Natural killer cell treated with Interleukin-12 subunit alpha and Interleukin-12 subunit beta and Interleukin-15 and Interleukin-18, amount 100 ng/mL, for 72 hours (primary cell): ENCODE measurements at regions not wholly inside any gene's neighbourhood (a gene's known extent, or its start where the extent isn't known, plus 50 kb on each side); places are given as distances from the start of the nearest gene placed in this dataset.

Source experiments
- ATAC-seq, 2 donors: fragments of 150-1000 bp; cut with Tn5 transposase in 1 of 2; sonication (Bioruptor Pico), chemical (Tn5 transposase) in 1 of 2; 2 replicates each; pipeline ENCODE4 v1.10.0; 2021
- DNase-seq: peaks from one replicate; pipeline ENCODE4 v3.0.0; 2022; ENCODE audit warnings: low spot score
- H3K27ac Mint-ChIP-seq, 2 donors: 1 replicate in 1 of 2; 2 replicates in 1 of 2; pipeline ENCODE4 v1.8.0; 2022; ENCODE audit warnings: mixed read lengths in 2 of 2, mild to moderate bottlenecking in 1 of 2, moderate library complexity in 1 of 2
- H3K27me3 Mint-ChIP-seq, 2 donors: 1 replicate in 1 of 2; 2 replicates in 1 of 2; pipeline ENCODE4 v1.8.0; 2022; ENCODE audit warnings: mixed read lengths in 2 of 2
- H3K36me3 Mint-ChIP-seq: one replicate; pipeline ENCODE4 v1.8.0; 2022; ENCODE audit warnings: mixed read lengths
- H3K4me1 Mint-ChIP-seq, 2 donors: 1 replicate in 1 of 2; 2 replicates in 1 of 2; pipeline ENCODE4 v1.8.0; 2022; ENCODE audit warnings: low read depth in 2 of 2, mixed read lengths in 2 of 2, mild to moderate bottlenecking in 1 of 2
- H3K4me3 Mint-ChIP-seq: one replicate; pipeline ENCODE4 v1.8.0; 2022; ENCODE audit warnings: mixed read lengths
- H3K9me3 Mint-ChIP-seq: 2 replicates; pipeline ENCODE4 v1.8.0; 2022; ENCODE audit warnings: mixed read lengths

DNA sequence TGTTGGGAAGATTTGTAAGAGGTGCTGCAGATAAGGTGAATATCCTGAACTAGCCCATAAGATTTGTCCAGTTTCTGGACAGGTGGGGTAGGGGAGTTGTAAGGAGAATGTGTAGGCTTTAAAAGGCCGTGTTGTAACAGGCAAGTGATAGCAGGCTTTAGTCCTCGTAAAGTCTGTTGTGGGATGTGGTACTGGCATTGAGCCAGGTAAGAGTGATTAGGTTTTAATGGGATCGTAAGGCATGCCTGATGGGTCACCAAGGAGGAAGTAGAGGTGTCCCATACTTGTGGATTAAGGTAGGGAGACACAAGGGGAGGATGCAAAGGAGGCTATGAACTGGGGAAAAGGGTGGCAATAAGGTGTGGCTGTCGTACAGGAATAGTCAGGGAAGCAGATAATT is 256.9 kb upstream of the DKK2 start:
- no peaks in the 10 kb centered on the region for H3K4me1 Mint-ChIP-seq
- no peak overlapping the region for H3K4me3 Mint-ChIP-seq
- DNase-seq (no peak), ATAC-seq (no peak)
- H3K9me3 Mint-ChIP-seq: peaks cover 28% of the 10 kb centered on the region
- H3K36me3 Mint-ChIP-seq: peaks cover 7% of the 10 kb centered on the region
- no peaks in the 10 kb centered on the region for H3K27me3 Mint-ChIP-seq
- no peak overlapping the region for H3K27ac Mint-ChIP-seq

DNA sequence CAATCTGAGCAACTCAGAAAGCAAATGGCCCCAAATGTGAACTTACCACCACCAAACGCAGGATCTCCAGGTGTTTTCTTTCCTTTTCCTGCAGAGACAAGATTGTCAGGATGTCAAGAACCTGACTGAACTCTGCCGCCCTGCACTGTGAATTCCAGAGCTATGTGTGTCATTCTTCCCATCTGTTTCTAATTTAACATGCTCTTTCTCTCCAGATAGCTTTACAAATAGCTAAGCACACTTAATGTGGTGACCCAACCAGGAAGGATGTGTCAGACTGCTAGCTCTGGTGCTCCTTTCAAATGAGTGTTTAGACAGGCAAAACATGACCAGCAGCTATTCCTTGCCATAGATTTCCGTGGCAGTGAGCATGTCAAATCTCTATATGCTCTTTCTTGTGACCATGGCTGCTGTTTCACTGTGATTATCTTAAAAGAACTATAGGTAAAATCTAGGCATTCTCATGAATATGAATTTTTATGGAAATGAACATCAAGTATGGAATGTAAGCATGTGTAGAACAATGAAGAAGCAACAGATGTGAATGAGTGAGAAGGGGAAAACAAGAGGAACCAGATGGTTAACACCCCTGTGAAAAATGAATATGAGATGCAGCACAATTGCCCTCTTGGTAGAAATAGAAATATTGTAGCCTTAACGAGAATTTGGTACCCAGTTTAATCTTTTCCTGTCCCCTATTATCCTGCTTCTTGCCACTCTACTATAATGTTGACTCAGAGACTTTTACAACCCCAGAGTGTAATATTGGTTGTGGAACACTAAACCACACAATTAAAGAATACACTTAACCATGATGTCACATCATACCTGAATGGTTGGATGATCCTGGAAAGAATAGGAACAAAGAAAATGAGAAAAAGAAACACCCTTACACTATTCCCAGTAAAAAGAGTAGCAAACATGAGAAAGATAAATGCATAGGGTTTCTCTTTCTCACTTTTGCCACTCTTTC is 247.8 kb upstream of the DKK2 start:
- peaks cover 3% of the 10 kb centered on the region for H3K9me3 Mint-ChIP-seq
- DNase-seq: no peak
- H3K4me3 Mint-ChIP-seq: no peak overlapping the region
- ATAC-seq: no peak
- H3K36me3 Mint-ChIP-seq: no peaks in the 10 kb centered on the region
- no peaks in the 10 kb centered on the region for H3K27me3 Mint-ChIP-seq
- H3K4me1 Mint-ChIP-seq: no peaks in the 10 kb centered on the region
- no peak overlapping the region for H3K27ac Mint-ChIP-seq

DNA sequence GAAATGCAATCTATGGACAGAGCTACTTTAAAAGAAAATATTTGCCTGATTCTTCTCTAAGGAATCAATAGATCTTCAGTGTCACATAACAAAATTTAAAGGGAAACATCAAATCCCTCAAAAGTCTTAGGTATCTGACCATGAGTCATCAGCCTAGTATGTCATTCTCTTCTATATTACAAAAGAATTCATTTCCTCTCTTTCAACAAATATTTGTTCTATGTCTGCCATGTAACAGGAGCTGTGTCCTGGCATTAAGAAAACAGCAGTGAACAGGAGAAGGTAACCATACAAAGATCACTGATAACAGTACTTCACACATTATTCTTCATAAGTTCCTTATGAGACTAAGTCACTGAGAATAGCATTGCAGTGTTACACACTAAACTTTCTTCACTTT is 243.6 kb upstream of the DKK2 start:
- ATAC-seq (no peak), DNase-seq (no peak)
- Mint-ChIP-seq H3K9me3 (no peaks in the 10 kb centered on the region), H3K4me3 (no peak overlapping the region), H3K4me1 (no peaks in the 10 kb centered on the region), H3K27me3 (no peaks in the 10 kb centered on the region), H3K27ac (no peak overlapping the region), H3K36me3 (no peaks in the 10 kb centered on the region)

DNA sequence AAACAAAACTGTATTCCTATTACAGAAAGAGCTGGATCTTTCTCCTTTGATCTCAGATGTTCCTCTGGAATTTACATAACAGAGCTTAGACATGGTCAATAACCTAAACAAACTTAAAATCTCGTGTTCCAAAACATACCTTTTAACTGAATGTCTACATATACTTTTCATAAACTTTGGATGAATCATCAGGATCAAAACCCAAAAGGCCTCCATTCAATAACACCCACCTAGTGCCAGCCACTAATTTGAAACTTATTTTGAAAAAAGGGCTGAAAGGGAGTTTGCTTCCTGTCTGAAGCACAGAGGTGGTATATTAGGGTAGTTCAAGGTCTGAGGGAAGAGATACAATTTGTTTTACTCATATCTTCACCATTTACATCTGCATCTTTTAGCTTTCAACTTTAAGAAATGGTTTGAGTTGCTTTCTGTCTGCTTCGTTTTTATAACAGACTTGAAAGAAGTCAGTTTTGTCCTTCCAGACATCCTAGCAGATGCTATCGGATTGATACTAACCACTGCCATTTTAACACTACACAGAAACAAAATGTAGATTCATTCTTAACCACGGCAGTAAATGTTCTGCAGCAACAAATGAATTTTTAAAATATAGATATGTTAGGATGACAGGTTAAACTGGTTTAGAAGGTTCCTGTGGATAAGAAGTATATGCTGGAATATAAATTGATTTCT is 242.8 kb upstream of the DKK2 start:
- no peak for DNase-seq
- no peaks in the 10 kb centered on the region for H3K9me3 Mint-ChIP-seq
- no peak overlapping the region for H3K4me3 Mint-ChIP-seq
- no peaks in the 10 kb centered on the region for H3K4me1 Mint-ChIP-seq
- H3K27me3 Mint-ChIP-seq: no peaks in the 10 kb centered on the region
- no peak overlapping the region for H3K27ac Mint-ChIP-seq
- ATAC-seq: no peak
- H3K36me3 Mint-ChIP-seq: no peaks in the 10 kb centered on the region

DNA sequence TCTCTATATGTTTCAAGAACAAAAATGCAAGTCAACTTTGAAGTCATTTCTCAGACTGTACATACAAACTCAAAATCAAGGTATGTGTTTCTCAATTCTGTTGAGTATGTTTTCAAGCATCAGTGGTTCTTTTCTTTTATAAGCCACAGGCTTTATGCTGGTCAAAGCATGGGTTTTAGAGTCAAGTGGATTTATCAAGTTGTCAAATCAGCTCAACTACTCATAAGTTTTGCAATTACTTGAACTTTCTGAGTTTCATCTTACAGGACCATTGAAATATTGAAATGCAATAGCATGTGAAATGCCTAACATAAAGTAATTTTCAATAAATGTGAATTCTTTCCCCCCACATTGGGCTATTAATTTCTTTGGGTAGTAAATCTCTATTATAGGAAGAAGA is 239.9 kb upstream of the DKK2 start:
- H3K36me3 Mint-ChIP-seq: no peaks in the 10 kb centered on the region
- H3K9me3 Mint-ChIP-seq: peaks cover 3% of the 10 kb centered on the region
- ATAC-seq (no peak), DNase-seq (no peak)
- no peaks in the 10 kb centered on the region for H3K4me1 Mint-ChIP-seq
- no peak overlapping the region for H3K4me3 Mint-ChIP-seq
- H3K27me3 Mint-ChIP-seq: no peaks in the 10 kb centered on the region
- no peak overlapping the region for H3K27ac Mint-ChIP-seq

DNA sequence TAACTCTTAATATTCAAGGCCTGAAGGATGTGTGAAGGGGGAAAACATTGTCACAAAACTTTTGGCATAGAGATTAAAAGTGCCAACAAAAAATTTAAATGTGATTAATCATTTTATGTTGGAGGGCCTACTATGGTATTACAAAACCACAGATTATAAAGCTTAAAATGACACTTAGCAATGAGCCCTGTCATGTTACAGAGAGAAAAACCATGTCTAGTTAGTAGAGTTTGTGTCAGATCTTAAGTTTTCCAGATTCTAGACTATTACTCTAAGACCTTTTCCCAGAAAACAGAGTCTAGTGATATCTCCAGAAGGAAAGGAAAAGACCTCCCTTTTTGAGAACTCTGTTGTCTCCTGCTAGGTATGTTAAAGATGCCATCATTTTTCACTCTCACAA is 239.1 kb upstream of the DKK2 start:
- Mint-ChIP-seq H3K36me3 (no peaks in the 10 kb centered on the region), H3K27ac (no peak overlapping the region), H3K4me3 (no peak overlapping the region), H3K4me1 (no peaks in the 10 kb centered on the region), H3K27me3 (no peaks in the 10 kb centered on the region), H3K9me3 (peaks cover 3% of the 10 kb centered on the region)
- ATAC-seq: no peak
- no peak for DNase-seq

DNA sequence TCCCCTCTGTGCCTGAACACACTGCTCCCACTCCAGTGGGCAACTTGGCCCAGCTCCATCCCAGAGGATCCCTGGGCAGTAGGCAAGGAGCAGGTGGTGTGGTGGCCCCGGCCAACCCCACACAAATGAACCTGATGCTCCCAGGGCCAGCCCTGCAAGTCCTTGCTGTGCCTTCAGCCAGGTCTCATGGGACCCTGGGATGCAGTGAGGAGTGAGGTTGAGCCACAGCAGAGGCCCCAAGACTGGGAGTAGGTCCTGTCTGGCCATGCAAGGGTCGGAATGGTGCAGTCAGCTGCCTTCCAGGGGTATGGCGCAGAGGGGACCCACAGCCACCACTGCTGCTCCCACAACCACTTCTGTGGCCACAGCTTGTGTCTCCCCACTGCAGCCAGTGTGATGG is 234.5 kb upstream of the DKK2 start:
- Mint-ChIP-seq H3K27ac (no peak overlapping the region), H3K9me3 (peaks cover 3% of the 10 kb centered on the region), H3K27me3 (no peaks in the 10 kb centered on the region), H3K4me1 (no peaks in the 10 kb centered on the region), H3K36me3 (no peaks in the 10 kb centered on the region), H3K4me3 (no peak overlapping the region)
- DNase-seq (no peak), ATAC-seq (peak in 1 of 2 donors; percentile 13)

DNA sequence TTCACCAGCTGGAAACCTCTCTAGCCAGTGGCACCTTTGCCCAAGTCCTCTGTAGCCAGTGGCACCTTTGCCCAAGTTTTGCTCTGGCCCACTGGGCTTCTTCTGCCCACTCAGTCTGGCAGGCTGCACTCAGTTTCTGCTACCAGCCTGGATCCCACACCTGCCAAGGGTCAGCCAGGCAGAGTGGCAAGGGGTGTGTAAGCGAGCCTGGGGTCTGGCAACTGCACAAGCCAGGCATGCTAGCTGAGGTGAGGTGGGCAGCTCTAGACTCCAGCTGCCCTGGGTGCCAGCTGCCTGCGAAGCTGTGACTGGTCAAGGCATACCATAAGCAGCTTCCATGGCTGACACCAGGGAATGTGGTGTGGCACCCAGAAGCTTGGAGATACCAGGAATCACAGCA is 233.1 kb upstream of the DKK2 start:
- Mint-ChIP-seq H3K4me1 (no peaks in the 10 kb centered on the region), H3K4me3 (no peak overlapping the region), H3K27ac (no peak overlapping the region), H3K9me3 (peaks cover 3% of the 10 kb centered on the region), H3K27me3 (no peaks in the 10 kb centered on the region), H3K36me3 (no peaks in the 10 kb centered on the region)
- DNase-seq (no peak), ATAC-seq (peak in 1 of 2 donors; percentile 48)

DNA sequence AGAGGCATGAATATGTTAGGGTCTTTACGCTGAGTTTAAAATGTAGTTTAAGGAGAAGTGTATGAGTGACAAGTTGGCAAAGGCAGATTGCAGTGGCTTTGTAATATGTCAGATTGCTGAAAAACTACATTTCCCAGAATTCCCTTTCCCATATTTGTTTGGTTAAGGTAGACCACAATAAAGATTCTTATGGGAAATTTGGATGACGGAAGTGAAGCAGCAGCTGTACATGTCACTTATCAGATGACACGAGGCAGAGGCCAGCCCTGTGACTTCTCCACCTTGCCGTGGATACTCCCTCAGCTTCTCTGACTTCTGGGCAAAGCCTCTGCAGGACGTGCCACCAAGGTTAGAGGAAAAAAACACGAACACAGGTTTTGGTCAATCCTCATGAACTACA is 229.7 kb upstream of the DKK2 start:
- no peaks in the 10 kb centered on the region for H3K27me3 Mint-ChIP-seq
- ATAC-seq (no peak), DNase-seq (no peak)
- H3K4me1 Mint-ChIP-seq: no peaks in the 10 kb centered on the region
- H3K27ac Mint-ChIP-seq: no peak overlapping the region
- no peak overlapping the region for H3K4me3 Mint-ChIP-seq
- no peaks in the 10 kb centered on the region for H3K9me3 Mint-ChIP-seq
- H3K36me3 Mint-ChIP-seq: no peaks in the 10 kb centered on the region

DNA sequence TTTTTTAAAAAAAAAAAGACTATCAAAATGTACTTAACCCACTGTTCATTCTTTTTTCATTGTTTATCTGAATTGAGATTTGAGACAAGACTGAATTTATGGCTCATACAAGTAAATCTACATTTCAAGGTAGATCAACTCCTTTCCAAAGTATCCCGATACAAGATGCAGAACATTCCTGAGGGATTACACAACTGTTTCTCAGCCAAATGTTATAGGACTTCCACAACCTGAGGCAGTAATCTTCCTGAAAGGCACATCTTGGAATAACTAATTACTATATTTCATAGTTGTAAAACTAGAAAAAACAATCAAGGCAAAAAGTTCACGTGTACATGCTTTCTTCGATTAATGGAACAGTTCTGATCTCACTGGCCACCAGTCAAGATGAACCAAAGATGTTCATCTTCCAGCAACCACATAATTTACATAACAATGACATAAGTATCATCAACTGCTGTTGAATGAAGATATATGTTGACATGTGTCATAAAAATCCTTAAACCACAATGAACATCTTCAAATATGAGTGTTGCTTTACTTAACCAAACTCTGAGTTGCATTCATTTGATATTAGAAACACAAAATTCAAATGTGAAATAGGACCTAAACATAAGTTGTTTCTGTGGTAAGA is 225.2 kb upstream of the DKK2 start:
- DNase-seq (no peak), ATAC-seq (no peak)
- Mint-ChIP-seq H3K4me3 (no peak overlapping the region), H3K9me3 (peaks cover 6% of the 10 kb centered on the region), H3K4me1 (no peaks in the 10 kb centered on the region), H3K27ac (no peak overlapping the region), H3K36me3 (no peaks in the 10 kb centered on the region), H3K27me3 (no peaks in the 10 kb centered on the region)

DNA sequence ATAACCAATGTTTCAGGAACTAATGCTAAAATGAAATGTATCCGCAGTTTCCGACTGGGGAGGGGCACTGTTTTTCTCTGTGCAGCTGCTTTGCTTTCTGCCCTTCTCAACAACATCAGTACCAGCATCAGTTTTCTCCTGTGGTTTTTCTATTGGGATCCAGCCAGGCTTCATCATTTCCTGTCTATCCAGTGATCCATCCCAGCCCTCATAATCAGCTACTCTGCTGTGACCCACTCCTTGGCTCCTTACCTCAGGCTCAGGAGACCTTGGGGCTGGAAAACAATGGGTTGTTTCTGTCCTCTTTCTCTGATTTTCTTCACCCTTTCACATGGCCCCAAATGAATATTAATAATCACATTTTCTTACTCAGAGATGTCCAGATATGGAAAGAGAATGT is 222.2 kb upstream of the DKK2 start:
- peaks cover 10% of the 10 kb centered on the region for H3K9me3 Mint-ChIP-seq
- H3K27me3 Mint-ChIP-seq: no peaks in the 10 kb centered on the region
- no peaks in the 10 kb centered on the region for H3K4me1 Mint-ChIP-seq
- H3K4me3 Mint-ChIP-seq: no peak overlapping the region
- no peaks in the 10 kb centered on the region for H3K36me3 Mint-ChIP-seq
- DNase-seq (no peak), ATAC-seq (no peak)
- H3K27ac Mint-ChIP-seq: no peak overlapping the region

DNA sequence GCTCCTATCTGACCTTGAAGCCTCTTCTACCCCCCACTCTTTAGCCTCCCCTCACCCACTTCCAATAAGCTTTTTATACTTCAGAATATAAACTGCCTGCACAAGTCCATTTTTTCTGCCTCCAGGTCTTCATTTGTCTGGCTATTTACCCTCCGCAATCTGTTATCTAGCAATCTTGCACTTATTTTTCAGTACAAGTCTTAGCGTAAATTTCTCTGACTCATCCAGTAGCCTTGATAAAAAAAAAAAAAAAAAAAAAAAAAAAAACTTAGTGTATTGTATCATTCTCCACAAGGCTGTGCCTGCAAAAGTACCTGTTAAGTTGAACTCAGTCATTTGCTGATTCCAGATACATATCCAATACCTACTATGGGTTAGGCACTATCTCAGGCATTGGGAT is 219.5 kb upstream of the DKK2 start:
- H3K27me3 Mint-ChIP-seq: no peaks in the 10 kb centered on the region
- no peaks in the 10 kb centered on the region for H3K4me1 Mint-ChIP-seq
- DNase-seq (no peak), ATAC-seq (no peak)
- H3K4me3 Mint-ChIP-seq: no peak overlapping the region
- peaks cover 8% of the 10 kb centered on the region for H3K9me3 Mint-ChIP-seq
- H3K36me3 Mint-ChIP-seq: no peaks in the 10 kb centered on the region
- H3K27ac Mint-ChIP-seq: no peak overlapping the region

DNA sequence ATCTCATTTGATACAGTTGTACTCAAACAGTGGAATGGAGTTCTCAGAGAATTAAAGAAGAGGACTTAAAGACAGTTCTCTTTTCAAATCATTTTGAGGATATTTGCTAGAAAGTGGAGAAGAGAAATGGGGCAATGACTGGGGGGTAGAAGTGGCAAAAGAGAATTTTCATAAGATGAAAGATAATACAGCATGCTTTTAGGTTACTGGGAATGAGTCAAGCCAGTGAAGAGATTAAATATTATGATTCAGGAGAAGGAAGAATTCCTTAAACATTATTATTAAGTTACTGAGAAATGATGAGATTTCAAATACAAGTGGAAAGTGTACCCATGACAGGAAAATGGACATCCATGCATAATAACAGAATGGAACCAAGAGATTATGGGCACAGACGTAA is 219.0 kb upstream of the DKK2 start:
- DNase-seq (no peak), ATAC-seq (no peak)
- Mint-ChIP-seq H3K4me3 (no peak overlapping the region), H3K27ac (no peak overlapping the region), H3K4me1 (no peaks in the 10 kb centered on the region), H3K9me3 (peaks cover 4% of the 10 kb centered on the region), H3K27me3 (no peaks in the 10 kb centered on the region), H3K36me3 (no peaks in the 10 kb centered on the region)

DNA sequence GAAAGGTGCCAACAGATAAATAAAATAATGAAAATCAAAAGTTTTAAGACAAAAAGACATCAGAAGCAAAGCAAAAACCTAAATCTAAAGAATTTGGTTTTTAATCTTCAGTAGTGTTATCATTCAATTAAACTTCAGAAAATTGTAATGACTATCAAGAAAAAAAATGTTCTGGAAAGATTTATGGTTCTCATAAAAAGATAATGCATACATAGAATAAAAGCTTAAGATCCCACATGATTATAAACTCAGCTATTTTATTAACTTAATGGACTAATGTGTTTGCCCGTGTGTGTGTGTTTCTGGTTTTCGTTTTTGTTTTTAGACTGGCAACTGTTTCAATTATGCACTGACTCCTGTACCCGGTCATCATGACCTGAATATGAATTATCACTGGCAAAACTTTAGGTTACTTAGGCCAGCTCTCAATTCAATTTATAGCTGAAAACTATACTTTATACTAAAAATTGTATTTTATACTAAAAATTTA is 217.5 kb upstream of the DKK2 start:
- ATAC-seq (no peak), DNase-seq (no peak)
- Mint-ChIP-seq H3K4me1 (no peaks in the 10 kb centered on the region), H3K4me3 (no peak overlapping the region), H3K36me3 (no peaks in the 10 kb centered on the region), H3K9me3 (peaks cover 4% of the 10 kb centered on the region), H3K27me3 (no peaks in the 10 kb centered on the region), H3K27ac (no peak overlapping the region)
